PC-3 (cell line): ENCODE measurements at regions not wholly inside any gene's neighbourhood (a gene's known extent, or its start where the extent isn't known, plus 50 kb on each side); places are given as distances from the start of the nearest gene placed in this dataset.

Experiments
- ATAC-seq: fragments of 200-7000 bp; cut with Tn5 transposase; 2 replicates; pipeline ENCODE4 v1.9.1; 2020; ENCODE audit warnings: mild to moderate bottlenecking, moderate library complexity
- BruUV-seq: library from RNA; stranded (reverse); fragments of 400-500 nt; replicated peaks from 2 replicates; lab custom pipeline; 2021; lab: Mats Ljungman, UMichigan
- CTCF ChIA-PET: fragments of 300-600 bp; sonication (Branson Sonifier 250); formaldehyde crosslinking; loops from one replicate; lab custom pipeline; 2022; ENCODE audit warnings: antibody characterized with exemption; lab: Charles Lee
- POLR2A ChIA-PET: fragments of 300-600 bp; sonication (Branson Sonifier 250); formaldehyde crosslinking; loops from one replicate; lab custom pipeline; 2022; ENCODE audit warnings: antibody characterized with exemption; ENCODE audit not compliant: unreplicated experiment; lab: Charles Lee
- DNase-seq: peaks from one replicate; pipeline ENCODE4 v3.0.0-alpha.2; 2015
- H2AFZ ChIP-seq: fragments of 300-600 bp; sonication (generic); 2 replicates; pipeline ENCODE4 v1.6.0; 2016; ENCODE audit warnings: antibody characterized with exemption, low read length
- H3F3A ChIP-seq: fragments of 300-600 bp; sonication (generic); one replicate; pipeline ENCODE4 v1.6.0; 2017; ENCODE audit warnings: antibody characterized with exemption, low read length, control low read depth, mild to moderate bottlenecking; ENCODE audit not compliant: unreplicated experiment
- H3K27ac ChIP-seq: fragments of 300-600 bp; sonication (generic); 2 replicates; pipeline ENCODE4 v1.5.1; 2016; ENCODE audit warnings: mild to moderate bottlenecking, low read length
- H3K27me3 ChIP-seq: fragments of 300-600 bp; sonication (generic); 2 replicates; pipeline ENCODE4 v1.6.1; 2016; ENCODE audit warnings: low read length, mixed read lengths
- H3K36me3 ChIP-seq: fragments of 300-600 bp; sonication (generic); 2 replicates; pipeline ENCODE4 v1.6.1; 2016; ENCODE audit warnings: low read depth, mixed run types, low read length, mixed read lengths
- H3K4me1 ChIP-seq: fragments of 300-600 bp; sonication (generic); 2 replicates; pipeline ENCODE4 v1.5.1; 2016; ENCODE audit warnings: low read length; ENCODE audit not compliant: insufficient read depth
- H3K4me2 ChIP-seq: fragments of 300-600 bp; sonication (generic); 2 replicates; pipeline ENCODE4 v1.6.0; 2016; ENCODE audit warnings: low read length
- H3K4me3 ChIP-seq: fragments of 300-600 bp; sonication (generic); 2 replicates; pipeline ENCODE4 v1.5.1; 2016; ENCODE audit warnings: mild to moderate bottlenecking, low read length, mixed read lengths
- H3K79me2 ChIP-seq: fragments of 300-600 bp; sonication (generic); 2 replicates; pipeline ENCODE4 v1.6.1; 2017; ENCODE audit warnings: low read length, mixed read lengths
- H3K9ac ChIP-seq: fragments of 300-600 bp; sonication (generic); 2 replicates; pipeline ENCODE4 v1.6.0; 2016; ENCODE audit warnings: mild to moderate bottlenecking, low read length
- H3K9me2 ChIP-seq: fragments of 300-600 bp; sonication (generic); replicated peaks from 2 replicates; pipeline ENCODE4 v1.6.1; 2016; ENCODE audit warnings: mixed run types, low read length, mixed read lengths
- H3K9me3 ChIP-seq: fragments of 300-600 bp; sonication (generic); 2 replicates; pipeline ENCODE4 v1.6.1; 2016; ENCODE audit warnings: low read length, mixed read lengths
- H4K20me1 ChIP-seq: fragments of 300-600 bp; sonication (generic); 2 replicates; pipeline ENCODE4 v1.6.1; 2016; ENCODE audit warnings: low read length, mixed read lengths
- CTCF ChIP-seq: fragments of 300-600 bp; sonication (generic); conservative IDR thresholded peaks from 2 replicates; pipeline ENCODE4 v1.5.1; 2017; ENCODE audit warnings: antibody characterized with exemption, low read depth, mild to moderate bottlenecking, low read length
- EZH2 ChIP-seq: fragments of 300-600 bp; sonication (generic); IDR thresholded peaks from one replicate; pipeline ENCODE4 v1.6.1; 2017; ENCODE audit warnings: antibody characterized with exemption, mild to moderate bottlenecking, low read length; ENCODE audit not compliant: unreplicated experiment
- EZH2phosphoT487 ChIP-seq: fragments of 300-600 bp; sonication (generic); IDR thresholded peaks from 2 replicates; pipeline ENCODE4 v1.6.1; 2018; ENCODE audit warnings: mild to moderate bottlenecking, antibody characterized with exemption, low read length, borderline replicate concordance
- intact Hi-C: fragments of 100-400 bp; cut with micrococcal nuclease; formaldehyde crosslinking; loops from 2 replicates; pipeline ENCODE4 v1.9.0; 2023

- ChIA-PET CTCF (no interaction called here), POLR2A (no interaction called here)
- no peak overlapping the region for H3K9ac ChIP-seq
- no peaks in the 10 kb centered on the region for H3K4me1 ChIP-seq
- no peak for ATAC-seq
- no peaks in the 10 kb centered on the region for H3K79me2 ChIP-seq
- TF ChIP-seq EZH2phosphoT487 = no peak
- no peak for TF ChIP-seq CTCF
- no peak for TF ChIP-seq EZH2
- no TSS peak for BruUV-seq
- H3K9me2 ChIP-seq = no peaks in the 10 kb centered on the region
- H4K20me1 ChIP-seq = no peaks in the 10 kb centered on the region
- intact Hi-C loops = no loop called here
- no peak overlapping the region for H2AFZ ChIP-seq
- no peaks in the 10 kb centered on the region for H3K9me3 ChIP-seq
- no peak for DNase-seq
- H3K4me3 ChIP-seq = no peak overlapping the region
- no peak overlapping the region for H3K4me2 ChIP-seq
- no peak overlapping the region for H3K27ac ChIP-seq
- H3K27me3 ChIP-seq = no peaks in the 10 kb centered on the region
- H3F3A ChIP-seq = no peaks in the 10 kb centered on the region
- H3K36me3 ChIP-seq = no peaks in the 10 kb centered on the region
These were observed 118.8 kb upstream of the CTAGE1 start for GRCh38 chr18:22536558-22536957.

- H3K9ac ChIP-seq = no peak overlapping the region
- no peaks in the 10 kb centered on the region for H3K27me3 ChIP-seq
- H3K9me2 ChIP-seq = no peaks in the 10 kb centered on the region
- no peaks in the 10 kb centered on the region for H3K36me3 ChIP-seq
- no peak overlapping the region for H3K27ac ChIP-seq
- H3K4me2 ChIP-seq = no peak overlapping the region
- ChIA-PET CTCF (no interaction called here), POLR2A (no interaction called here)
- intact Hi-C loops = no loop called here
- no TSS peak for BruUV-seq
- H3K4me1 ChIP-seq = peaks cover 1% of the 10 kb centered on the region; the same call in 1 of the 2 replicates
- no peak overlapping the region for H3K4me3 ChIP-seq
- no peak for DNase-seq
- no peaks in the 10 kb centered on the region for H3K79me2 ChIP-seq
- no peak for ATAC-seq
- H2AFZ ChIP-seq = no peak overlapping the region
- H3K9me3 ChIP-seq = no peaks in the 10 kb centered on the region
- no peaks in the 10 kb centered on the region for H4K20me1 ChIP-seq
- H3F3A ChIP-seq = no peaks in the 10 kb centered on the region
- TF ChIP-seq CTCF (no peak), EZH2 (no peak), EZH2phosphoT487 (no peak)
These were observed 120.7 kb upstream of the CTAGE1 start for GRCh38 chr18:22538426-22538825.

GRCh38 chr18:22539051-22539765 lies 121.5 kb upstream of the CTAGE1 start:
- H4K20me1 ChIP-seq = no peaks in the 10 kb centered on the region
- DNase-seq = no peak
- ChIA-PET POLR2A (no interaction called here), CTCF (no interaction called here)
- H3K79me2 ChIP-seq = no peaks in the 10 kb centered on the region
- H3F3A ChIP-seq = no peaks in the 10 kb centered on the region
- intact Hi-C loops = no loop called here
- H3K36me3 ChIP-seq = no peaks in the 10 kb centered on the region
- no peak overlapping the region for H3K9ac ChIP-seq
- no peaks in the 10 kb centered on the region for H3K9me3 ChIP-seq
- BruUV-seq = no TSS peak
- no peak overlapping the region for H3K27ac ChIP-seq
- H3K27me3 ChIP-seq = no peaks in the 10 kb centered on the region
- H3K9me2 ChIP-seq = no peaks in the 10 kb centered on the region
- H3K4me3 ChIP-seq = no peak overlapping the region
- no peak for ATAC-seq
- no peak overlapping the region for H2AFZ ChIP-seq
- TF ChIP-seq EZH2phosphoT487 (no peak), EZH2 (no peak), CTCF (no peak)
- peaks cover 9% of the 10 kb centered on the region; the same call in 1 of the 2 replicates for H3K4me1 ChIP-seq
- H3K4me2 ChIP-seq = no peak overlapping the region
